ENCODE measurements at regions not wholly inside any gene's neighbourhood (a gene's known extent, or its start where the extent isn't known, plus 50 kb on each side); places are given as distances from the start of the nearest gene placed in this dataset.

GRCh38 chr11:19328586-19329311, 88.0 kb upstream of the E2F8 start:
- no peak overlapping the region for H3K4me3 Mint-ChIP-seq (ENCODE audit: unreplicated experiment)
- H3K9me3 Mint-ChIP-seq (ENCODE audit: unreplicated experiment) = no peaks in the 10 kb centered on the region
- no peak overlapping the region for H3K27ac Mint-ChIP-seq (ENCODE audit: unreplicated experiment)
- no peaks in the 10 kb centered on the region for H3K36me3 Mint-ChIP-seq (ENCODE audit: low read depth, unreplicated experiment)
- H3K4me1 Mint-ChIP-seq (ENCODE audit: unreplicated experiment) = peaks cover 3% of the 10 kb centered on the region
- H3K27me3 Mint-ChIP-seq (ENCODE audit: unreplicated experiment) = peaks cover under 1% of the 10 kb centered on the region
- TF ChIP-seq CTCF (IDR thresholded peaks at IDR 0.05; ENCODE audit: unreplicated experiment) = no peak
- DNase-seq (ENCODE audit: low spot score) = no peak

GRCh38 chr11:19327280-19327679, 86.5 kb upstream of the E2F8 start:
- TF ChIP-seq CTCF (IDR thresholded peaks at IDR 0.05; ENCODE audit: unreplicated experiment) = no peak
- Mint-ChIP-seq H3K27me3 (ENCODE audit: unreplicated experiment) (peaks cover 2% of the 10 kb centered on the region), H3K4me1 (ENCODE audit: unreplicated experiment) (peaks cover 3% of the 10 kb centered on the region), H3K9me3 (ENCODE audit: unreplicated experiment) (no peaks in the 10 kb centered on the region), H3K36me3 (ENCODE audit: low read depth, unreplicated experiment) (no peaks in the 10 kb centered on the region), H3K4me3 (ENCODE audit: unreplicated experiment) (no peak overlapping the region), H3K27ac (ENCODE audit: unreplicated experiment) (no peak overlapping the region)
- DNase-seq (ENCODE audit: low spot score) = no peak

GRCh38 chr11:19326499-19326898, 85.8 kb upstream of the E2F8 start:
- DNase-seq (ENCODE audit: low spot score) = no peak
- Mint-ChIP-seq H3K27ac (ENCODE audit: unreplicated experiment) (no peak overlapping the region), H3K4me1 (ENCODE audit: unreplicated experiment) (peaks cover 3% of the 10 kb centered on the region), H3K4me3 (ENCODE audit: unreplicated experiment) (no peak overlapping the region), H3K27me3 (ENCODE audit: unreplicated experiment) (peaks cover 2% of the 10 kb centered on the region), H3K9me3 (ENCODE audit: unreplicated experiment) (no peaks in the 10 kb centered on the region), H3K36me3 (ENCODE audit: low read depth, unreplicated experiment) (no peaks in the 10 kb centered on the region)
- no peak for TF ChIP-seq CTCF (IDR thresholded peaks at IDR 0.05; ENCODE audit: unreplicated experiment)

GRCh38 chr11:19323502-19323901, 82.8 kb upstream of the E2F8 start:
- H3K27ac Mint-ChIP-seq (ENCODE audit: unreplicated experiment) = no peak overlapping the region
- H3K27me3 Mint-ChIP-seq (ENCODE audit: unreplicated experiment) = peaks cover 2% of the 10 kb centered on the region
- no peak for DNase-seq (ENCODE audit: low spot score)
- no peak overlapping the region for H3K4me3 Mint-ChIP-seq (ENCODE audit: unreplicated experiment)
- no peaks in the 10 kb centered on the region for H3K36me3 Mint-ChIP-seq (ENCODE audit: low read depth, unreplicated experiment)
- H3K4me1 Mint-ChIP-seq (ENCODE audit: unreplicated experiment) = no peaks in the 10 kb centered on the region
- H3K9me3 Mint-ChIP-seq (ENCODE audit: unreplicated experiment) = no peaks in the 10 kb centered on the region
- no peak for TF ChIP-seq CTCF (IDR thresholded peaks at IDR 0.05; ENCODE audit: unreplicated experiment)

GRCh38 chr11:19321351-19321750, 80.6 kb upstream of the E2F8 start:
- peaks cover 2% of the 10 kb centered on the region for H3K27me3 Mint-ChIP-seq (ENCODE audit: unreplicated experiment)
- DNase-seq (ENCODE audit: low spot score) = no peak
- H3K9me3 Mint-ChIP-seq (ENCODE audit: unreplicated experiment) = no peaks in the 10 kb centered on the region
- H3K4me3 Mint-ChIP-seq (ENCODE audit: unreplicated experiment) = no peak overlapping the region
- no peaks in the 10 kb centered on the region for H3K36me3 Mint-ChIP-seq (ENCODE audit: low read depth, unreplicated experiment)
- TF ChIP-seq CTCF (IDR thresholded peaks at IDR 0.05; ENCODE audit: unreplicated experiment) = no peak
- no peaks in the 10 kb centered on the region for H3K4me1 Mint-ChIP-seq (ENCODE audit: unreplicated experiment)
- no peak overlapping the region for H3K27ac Mint-ChIP-seq (ENCODE audit: unreplicated experiment)
